Jurkat, Clone E6-1 (cell line): ENCODE measurements at regions not wholly inside any gene's neighbourhood (a gene's known extent, or its start where the extent isn't known, plus 50 kb on each side); places are given as distances from the start of the nearest gene placed in this dataset.

Source experiments
- DNase-seq: peaks from one replicate; pipeline ENCODE4 v3.0.0-alpha.2; 2011; ENCODE audit warnings: low read depth, low spot score
- H3K4me3 ChIP-seq: 2 replicates; pipeline ENCODE4 v1.5.1; 2011; ENCODE audit warnings: mild to moderate bottlenecking, low read length, control low read depth, moderate library complexity

- no peak overlapping the region for H3K4me3 ChIP-seq
- DNase-seq: no peak
Measured at GRCh38 chr15:72888811-72889210, 105.3 kb upstream of the ADPGK start.

- no peak overlapping the region for H3K4me3 ChIP-seq
- DNase-seq: no peak
Measured at GRCh38 chr15:72888211-72888610, 104.7 kb upstream of the ADPGK start.

- H3K4me3 ChIP-seq: no peak overlapping the region
- DNase-seq: no peak
Measured at GRCh38 chr15:72887376-72887775, 103.8 kb upstream of the ADPGK start.

- no peak overlapping the region for H3K4me3 ChIP-seq
- DNase-seq: no peak
Measured at GRCh38 chr15:72884311-72884710, 100.8 kb upstream of the ADPGK start.

GRCh38 chr15:72873379-72874233 is 90.0 kb upstream of the ADPGK start:
- no peak for DNase-seq
- H3K4me3 ChIP-seq: no peak overlapping the region

- no peak overlapping the region for H3K4me3 ChIP-seq
- DNase-seq: no peak
Measured at GRCh38 chr15:72872066-72872845, 88.7 kb upstream of the ADPGK start.

- DNase-seq: no peak
Measured at GRCh38 chr15:72866866-72867616, 83.5 kb upstream of the ADPGK start.

GRCh38 chr15:72866182-72866581 is 82.6 kb upstream of the ADPGK start:
- no peak for DNase-seq

More at GRCh38 chr15:72866866-72867616, 83.5 kb upstream of the ADPGK start:
- H3K4me3 ChIP-seq: no peak overlapping the region

GRCh38 chr15:72865486-72865885 is 81.9 kb upstream of the ADPGK start:
- no peak for DNase-seq

More at GRCh38 chr15:72866182-72866581, 82.6 kb upstream of the ADPGK start:
- H3K4me3 ChIP-seq: no peak overlapping the region

GRCh38 chr15:72864681-72865080 is 81.1 kb upstream of the ADPGK start:
- DNase-seq: no peak

More at GRCh38 chr15:72865486-72865885, 81.9 kb upstream of the ADPGK start:
- H3K4me3 ChIP-seq: no peak overlapping the region

GRCh38 chr15:72861354-72861910 is 77.9 kb upstream of the ADPGK start:
- DNase-seq: no peak
- no peak overlapping the region for H3K4me3 ChIP-seq

More at GRCh38 chr15:72864681-72865080, 81.1 kb upstream of the ADPGK start:
- H3K4me3 ChIP-seq: no peak overlapping the region

GRCh38 chr15:72859757-72860145 is 76.2 kb upstream of the ADPGK start:
- no peak for DNase-seq
- no peak overlapping the region for H3K4me3 ChIP-seq

GRCh38 chr15:72859017-72859756 is 75.6 kb upstream of the ADPGK start:
- H3K4me3 ChIP-seq: no peak overlapping the region
- DNase-seq: no peak

GRCh38 chr15:72858205-72858604 is 74.6 kb upstream of the ADPGK start:
- no peak for DNase-seq
- H3K4me3 ChIP-seq: no peak overlapping the region

GRCh38 chr15:72857331-72858063 is 73.9 kb upstream of the ADPGK start:
- no peak for DNase-seq

GRCh38 chr15:72856549-72857040 is 73.0 kb upstream of the ADPGK start:
- no peak overlapping the region for H3K4me3 ChIP-seq
- no peak for DNase-seq

More at GRCh38 chr15:72857331-72858063, 73.9 kb upstream of the ADPGK start:
- H3K4me3 ChIP-seq: no peak overlapping the region

GRCh38 chr15:72855791-72856190 is 72.2 kb upstream of the ADPGK start:
- no peak for DNase-seq
- no peak overlapping the region for H3K4me3 ChIP-seq

GRCh38 chr15:72852273-72852672 is 68.7 kb upstream of the ADPGK start:
- no peak overlapping the region for H3K4me3 ChIP-seq
- no peak for DNase-seq
